ENCODE measurements at regions not wholly inside any gene's neighbourhood (a gene's known extent, or its start where the extent isn't known, plus 50 kb on each side); places are given as distances from the start of the nearest gene placed in this dataset.

GRCh38 chr2:166802475-166802874 is 85.8 kb upstream of the XIRP2 start:
- TF ChIP-seq CTCF (IDR thresholded peaks at IDR 0.05; ENCODE audit: insufficient read depth, low read length) (no peak), POLR2AphosphoS5 (IDR thresholded peaks at IDR 0.05; ENCODE audit: low read depth) (no peak), SPI1 (IDR thresholded peaks at IDR 0.05; ENCODE audit: borderline replicate concordance, low read depth) (no peak), REST (IDR thresholded peaks at IDR 0.05; ENCODE audit: insufficient replicate concordance, low read depth) (no peak)

Measured in HL-60 (cell line).